GM12878 (cell line): ENCODE measurements at regions not wholly inside any gene's neighbourhood (a gene's known extent, or its start where the extent isn't known, plus 50 kb on each side); places are given as distances from the start of the nearest gene placed in this dataset.

Source experiments
- ATAC-seq: fragments of 200-7000 bp; cut with Tn5 transposase; 3 replicates; pipeline ENCODE4 v1.9.1; 2020; ENCODE audit warnings: mild to moderate bottlenecking, moderate library complexity
- BruUV-seq: library from RNA; stranded (reverse); fragments of 400-500 nt; replicated peaks from 2 replicates; lab custom pipeline; 2021; lab: Mats Ljungman, UMichigan
- CTCF ChIA-PET: fragments of 300-600 bp; sonication (Branson Sonifier 250); formaldehyde crosslinking; extraction: SDS; loops from one replicate; lab custom pipeline; 2021; ENCODE audit warnings: inconsistent platforms; lab: Yijun Ruan, JAX
- POLR2A ChIA-PET: fragments of 350-600 bp; formaldehyde crosslinking; extraction: SDS; loops from one replicate; lab custom pipeline; 2021; ENCODE audit warnings: inconsistent platforms; lab: Charles Lee
- RAD21 ChIA-PET: fragments of 300-600 bp; sonication (Branson Sonifier 250); formaldehyde crosslinking; loops from one replicate; lab custom pipeline; 2023; ENCODE audit warnings: antibody characterized with exemption; ENCODE audit not compliant: unreplicated experiment; lab: Charles Lee
- SMC1A ChIA-PET: fragments of 300-600 bp; sonication (Branson Sonifier 250); formaldehyde crosslinking; loops from one replicate; lab custom pipeline; 2023; ENCODE audit not compliant: unreplicated experiment, uncharacterized antibody; lab: Charles Lee
- DNase-seq: peaks from one replicate; pipeline ENCODE4 v3.0.0-alpha.2; 2011; ENCODE audit warnings: low read depth, low spot score
- FAIRE-seq: peaks from 3 replicates; lab custom pipeline; 2011; peaks lifted over from hg19 to GRCh38; lab: Jason Lieb, UNC
- H2AFZ ChIP-seq: 2 replicates; pipeline ENCODE4 v1.6.0; 2011; ENCODE audit warnings: low read depth, low read length, control low read depth; ENCODE audit not compliant: control insufficient read depth
- H3K27ac ChIP-seq: 2 replicates; pipeline ENCODE4 v1.5.1; 2011; ENCODE audit warnings: control low read depth; ENCODE audit not compliant: control insufficient read depth, insufficient read depth
- H3K27me3 ChIP-seq, 2 experiments: replicated peaks in 1 of 2; 2 replicates each; pipeline versions ENCODE4 v1.6.0 to v1.6.1; 2011; ENCODE audit warnings: low read length in 1 of 2; ENCODE audit not compliant: control insufficient read depth in 2 of 2, insufficient read depth in 2 of 2
- H3K36me3 ChIP-seq, 2 experiments: 2 replicates each; pipeline ENCODE4 v1.5.1; 2011; ENCODE audit warnings: low read length in 1 of 2; ENCODE audit not compliant: control insufficient read depth in 2 of 2, insufficient read depth in 2 of 2
- H3K4me1 ChIP-seq: 2 replicates; pipeline ENCODE4 v1.6.1; 2011; ENCODE audit warnings: mild to moderate bottlenecking, low read length, moderate library complexity, mixed read lengths; ENCODE audit not compliant: control insufficient read depth, insufficient read depth
- H3K4me2 ChIP-seq: 2 replicates; pipeline ENCODE4 v1.6.0; 2011; ENCODE audit warnings: control low read depth; ENCODE audit not compliant: control insufficient read depth, insufficient read depth
- H3K4me3 ChIP-seq: fragments of 200-600 bp; sonication (generic); 2 replicates; pipeline ENCODE4 v1.5.1; 2016
- H3K79me2 ChIP-seq: 2 replicates; pipeline ENCODE4 v1.6.0; 2011; ENCODE audit warnings: low read length; ENCODE audit not compliant: control insufficient read depth, insufficient read depth
- H3K9ac ChIP-seq: 2 replicates; pipeline ENCODE4 v1.8.0; 2011; ENCODE audit warnings: low read length, control low read depth, mixed read lengths; ENCODE audit not compliant: control insufficient read depth, insufficient read depth
- H3K9me3 ChIP-seq: replicated peaks from 3 replicates; pipeline ENCODE4 v1.5.1; 2011; ENCODE audit warnings: mild to moderate bottlenecking, low read length; ENCODE audit not compliant: control insufficient read depth, insufficient read depth
- H4K20me1 ChIP-seq: 2 replicates; pipeline ENCODE4 v1.6.0; 2011; ENCODE audit not compliant: control insufficient read depth, insufficient read depth
- ATF2 ChIP-seq: IDR thresholded peaks from 2 replicates; pipeline ENCODE4 v1.6.1; 2012; ENCODE audit warnings: low read length, inconsistent platforms
- ATF3 ChIP-seq: IDR thresholded peaks from 2 replicates; pipeline ENCODE4 v1.6.1; 2011; ENCODE audit warnings: low read depth, mild to moderate bottlenecking, low read length, moderate library complexity, borderline replicate concordance; ENCODE audit errors: extremely low read depth
- CBX5 ChIP-seq: sonication (generic); IDR thresholded peaks from 2 replicates; pipeline ENCODE4 v1.6.1; 2016; ENCODE audit warnings: low read depth, moderate library complexity, mild to moderate bottlenecking, inconsistent platforms
- EED ChIP-seq: sonication (generic); IDR thresholded peaks from 2 replicates; pipeline ENCODE4 v1.6.1; 2016; ENCODE audit warnings: antibody characterized with exemption, low read depth
- EGR1 ChIP-seq, 2 experiments: IDR thresholded peaks; 1 replicate in 1 of 2; 2 replicates in 1 of 2; pipeline ENCODE4 v1.6.1; 2011 to 2012; ENCODE audit warnings: low read depth in 2 of 2, low read length in 2 of 2, borderline replicate concordance in 1 of 2, mild to moderate bottlenecking in 1 of 2, moderate library complexity in 1 of 2
- GABPA ChIP-seq: IDR thresholded peaks from 2 replicates; pipeline ENCODE4 v1.6.1; 2014; ENCODE audit warnings: antibody characterized with exemption, low read depth, mild to moderate bottlenecking, inconsistent platforms
- HCFC1 ChIP-seq: fragments of 150-350 bp; IDR thresholded peaks from 2 replicates; pipeline ENCODE4 v1.6.1; 2014; ENCODE audit warnings: low read length
- IRF5 ChIP-seq: fragments of 450-650 bp; IDR thresholded peaks from 2 replicates; pipeline ENCODE4 v1.6.1; 2017; ENCODE audit warnings: borderline replicate concordance
- NR2C2 ChIP-seq: IDR thresholded peaks from 2 replicates; pipeline ENCODE4 v1.6.1; 2011; ENCODE audit warnings: borderline replicate concordance, low read depth; ENCODE audit not compliant: control insufficient read depth, insufficient read length
- PAX5 ChIP-seq: IDR thresholded peaks from 2 replicates; pipeline ENCODE4 v1.6.1; 2011; ENCODE audit warnings: low read depth, low read length, borderline replicate concordance
- PML ChIP-seq: IDR thresholded peaks from 2 replicates; pipeline ENCODE4 v1.6.1; 2012; ENCODE audit warnings: low read length, inconsistent platforms
- RBBP5 ChIP-seq: fragments of 200-600 bp; sonication (generic); conservative IDR thresholded peaks from 2 replicates; pipeline ENCODE4 v1.6.1; 2016
- SMC3 ChIP-seq: IDR thresholded peaks from 2 replicates; pipeline ENCODE4 v1.6.1; 2011; ENCODE audit warnings: low read length, improper control_type of control experiment, borderline replicate concordance
- SP1 ChIP-seq: IDR thresholded peaks from one replicate; pipeline ENCODE4 v1.6.1; 2011; ENCODE audit warnings: low read depth, low read length
- TARDBP ChIP-seq: IDR thresholded peaks from 2 replicates; pipeline ENCODE4 v1.6.1; 2016; ENCODE audit warnings: borderline replicate concordance
- USF1 ChIP-seq: IDR thresholded peaks from 2 replicates; pipeline ENCODE4 v1.6.1; 2011; ENCODE audit warnings: borderline replicate concordance, low read depth, mild to moderate bottlenecking, moderate library complexity, mixed read lengths, low read length; ENCODE audit not compliant: insufficient read depth; ENCODE audit errors: extremely low read length
- WRNIP1 ChIP-seq: IDR thresholded peaks from 2 replicates; pipeline ENCODE4 v1.6.1; 2011; ENCODE audit warnings: low read depth, low read length, improper control_type of control experiment, borderline replicate concordance
- ZNF274 ChIP-seq: IDR thresholded peaks from one replicate; pipeline ENCODE4 v1.8.0; 2011; ENCODE audit not compliant: insufficient read length, insufficient read depth
- ZNF384 ChIP-seq: IDR thresholded peaks from 2 replicates; pipeline ENCODE4 v1.6.1; 2012; ENCODE audit warnings: low read depth, mild to moderate bottlenecking, low read length, improper control_type of control experiment, borderline replicate concordance
- WGBS: methylation state at CpG from one replicate; pipeline ENCODE4 v1.1.6; 2016; ENCODE audit warnings: low lambda C conversion rate; ENCODE audit not compliant: insufficient replicate concordance, insufficient coverage; ENCODE audit errors: missing lambda C conversion rate; 5-methylcytosine and 5-hydroxymethylcytosine counted together
- in situ Hi-C: fragments of 300-500 bp; cut with MboI; formaldehyde crosslinking; loops from 9 replicates; pipeline ENCODE4 v1.14.3; 2018; ENCODE audit warnings: mixed read lengths
- intact Hi-C: fragments of 100-400 bp; cut with micrococcal nuclease; formaldehyde crosslinking; loops from one replicate; pipeline ENCODE4 v1.14.2; 2022; ENCODE audit not compliant: unreplicated experiment

- no peak overlapping the region for H3K4me3 ChIP-seq
- H2AFZ ChIP-seq = no peak overlapping the region
- BruUV-seq = no TSS peak
- CTCF ChIA-PET = no interaction called here
- H3K4me1 ChIP-seq = no peaks in the 10 kb centered on the region
- no peak overlapping the region for H3K27ac ChIP-seq
- no peak overlapping the region for H3K4me2 ChIP-seq
- ATAC-seq (no peak), DNase-seq (no peak), FAIRE-seq (no peak)
- no peaks in the 10 kb centered on the region for H3K36me3 ChIP-seq
- H3K9ac ChIP-seq = no peak overlapping the region
- H3K79me2 ChIP-seq = no peaks in the 10 kb centered on the region
- SMC1A ChIA-PET = no interaction called here
- TF ChIP-seq USF1 (no peak), WRNIP1 (no peak), EGR1 (IDR thresholded peaks at IDR 0.05; ENCODE audit: borderline replicate concordance in 1 of 2, low read depth in 2 of 2, low read length in 2 of 2) (no peak), NR2C2 (no peak), IRF5 (no peak), ZNF384 (no peak), PAX5 (no peak), PML (no peak), TARDBP (no peak), CBX5 (no peak), SP1 (no peak), GABPA (no peak), ATF2 (no peak), RBBP5 (no peak), ATF3 (no peak), ZNF274 (no peak), HCFC1 (no peak), SMC3 (no peak), EED (no peak)
- POLR2A ChIA-PET = no interaction called here
- intact Hi-C loops = no loop called here
- RAD21 ChIA-PET = no interaction called here
- no peaks in the 10 kb centered on the region; the same call in 2 of the 3 replicates for H3K9me3 ChIP-seq
- in situ Hi-C loops = no loop called here
- no peaks in the 10 kb centered on the region for H3K27me3 ChIP-seq
- no peaks in the 10 kb centered on the region for H4K20me1 ChIP-seq
- 23% methylated on average over 15 of the region's 16 CpGs for WGBS
Measured at GRCh38 chr14:101064121-101064661, 160.7 kb upstream of the RTL1 start.
